Prostate gland (tissue), 2 donors: ENCODE measurements at regions not wholly inside any gene's neighbourhood (a gene's known extent, or its start where the extent isn't known, plus 50 kb on each side); places are given as distances from the start of the nearest gene placed in this dataset.

Source experiments
- DNase-seq: peaks from one replicate; pipeline ENCODE4 v3.0.0-alpha.2; 2019; ENCODE audit warnings: low spot score
- H3K27ac ChIP-seq, 2 donors: fragments of 200-600 bp; sonication (generic); 2 replicates each; pipeline ENCODE4 v1.5.1; 2017 to 2019
- H3K27me3 ChIP-seq: fragments of 200-600 bp; sonication (generic); replicated peaks from 2 replicates; pipeline ENCODE4 v1.5.1; 2019; ENCODE audit not compliant: insufficient read depth
- H3K36me3 ChIP-seq, 2 donors: fragments of 200-600 bp; sonication (generic); 1 replicate in 1 of 2; 2 replicates in 1 of 2; pipeline versions ENCODE4 v1.5.1 to v1.8.1; 2017 to 2019
- H3K4me1 ChIP-seq: fragments of 200-600 bp; sonication (generic); replicated peaks from 2 replicates; pipeline ENCODE4 v1.5.1; 2019
- H3K4me3 ChIP-seq, 2 donors: fragments of 200-600 bp; sonication (generic); 2 replicates each; pipeline ENCODE4 v1.5.1; 2017 to 2019
- H3K9me3 ChIP-seq: fragments of 200-600 bp; sonication (generic); 2 replicates; pipeline ENCODE4 v1.5.1; 2017
- CTCF ChIP-seq, 4 experiments: fragments of 200-600 bp in 2 of 4; fragments of 450-650 bp in 2 of 4; sonication (generic) in 2 of 4; IDR thresholded peaks; 1 replicate in 3 of 4; 2 replicates in 1 of 4; pipeline ENCODE4 v1.5.1; 2016 to 2019; ENCODE audit warnings: antibody characterized with exemption in 4 of 4, mild to moderate bottlenecking in 2 of 4, moderate library complexity in 2 of 4
- POLR2A ChIP-seq: fragments of 450-650 bp; IDR thresholded peaks from one replicate; pipeline ENCODE4 v1.6.1; 2016; ENCODE audit warnings: antibody characterized with exemption, mild to moderate bottlenecking
- POLR2AphosphoS5 ChIP-seq: sonication (generic); formaldehyde crosslinking; IDR thresholded peaks from one replicate; pipeline ENCODE4 v1.6.1; 2017; ENCODE audit warnings: antibody characterized with exemption
- whole genome bisulfite sequencing: methylation state at CpG from one replicate; pipeline ENCODE4 v1.1.5; 2018; 5-methylcytosine and 5-hydroxymethylcytosine counted together
- intact Hi-C: fragments of 100-400 bp; cut with DNase I; formaldehyde crosslinking; loops from one replicate; pipeline ENCODE4 v1.14.2; 2022

- intact Hi-C loops, result no loop called here
- H3K4me1 ChIP-seq, result no peaks in the 10 kb centered on the region
- H3K27me3 ChIP-seq, result no peaks in the 10 kb centered on the region
- no peak overlapping the region for H3K27ac ChIP-seq
- no peak for TF ChIP-seq POLR2AphosphoS5
- TF ChIP-seq CTCF (IDR thresholded peaks at IDR 0.05), result no peak
- TF ChIP-seq POLR2A, result no peak
- no peak for DNase-seq
- no peaks in the 10 kb centered on the region for H3K36me3 ChIP-seq
- H3K9me3 ChIP-seq, result no peaks in the 10 kb centered on the region
- 95% methylated on average over 4 of the region's 4 CpGs for WGBS
- H3K4me3 ChIP-seq, result no peak overlapping the region
These were observed 545.3 kb downstream of the PTPRC start for GRCh38 chr1:199184180-199184579.

GRCh38 chr1:199194862-199195261, 556.0 kb downstream of the PTPRC start:
- DNase-seq, result no peak
- Histone ChIP-seq H3K4me3 (no peak overlapping the region), H3K27ac (no peak overlapping the region), H3K27me3 (no peaks in the 10 kb centered on the region), H3K4me1 (no peaks in the 10 kb centered on the region), H3K36me3 (no peaks in the 10 kb centered on the region), H3K9me3 (no peaks in the 10 kb centered on the region)
- TF ChIP-seq CTCF (IDR thresholded peaks at IDR 0.05) (no peak), POLR2A (no peak), POLR2AphosphoS5 (no peak)
- intact Hi-C loops, result no loop called here
- 96% methylated on average over 7 of the region's 7 CpGs for WGBS

GRCh38 chr1:199197695-199198094, 558.9 kb downstream of the PTPRC start:
- TF ChIP-seq POLR2A, result no peak
- WGBS, result 98% methylated on average over 2 of the region's 2 CpGs
- no peaks in the 10 kb centered on the region for H3K27me3 ChIP-seq
- no peaks in the 10 kb centered on the region for H3K36me3 ChIP-seq
- intact Hi-C loops, result no loop called here
- no peak overlapping the region for H3K4me3 ChIP-seq
- H3K9me3 ChIP-seq, result no peaks in the 10 kb centered on the region
- H3K27ac ChIP-seq, result no peak overlapping the region
- DNase-seq, result no peak
- no peaks in the 10 kb centered on the region for H3K4me1 ChIP-seq

- H3K9me3 ChIP-seq, result no peaks in the 10 kb centered on the region
- no peak overlapping the region for H3K4me3 ChIP-seq
- intact Hi-C loops, result no loop called here
- no peaks in the 10 kb centered on the region for H3K27me3 ChIP-seq
- TF ChIP-seq CTCF (IDR thresholded peaks at IDR 0.05) (no peak), POLR2A (no peak), POLR2AphosphoS5 (no peak)
- H3K36me3 ChIP-seq, result no peaks in the 10 kb centered on the region
- DNase-seq, result no peak
- WGBS, result 22% methylated on average over 3 of the region's 3 CpGs
- no peak overlapping the region for H3K27ac ChIP-seq
- H3K4me1 ChIP-seq, result no peaks in the 10 kb centered on the region
These were observed 563.5 kb downstream of the PTPRC start for GRCh38 chr1:199202331-199202730.

- Histone ChIP-seq H3K27me3 (no peaks in the 10 kb centered on the region), H3K4me3 (no peak overlapping the region), H3K9me3 (no peaks in the 10 kb centered on the region), H3K27ac (no peak overlapping the region), H3K36me3 (no peaks in the 10 kb centered on the region), H3K4me1 (no peaks in the 10 kb centered on the region)
- TF ChIP-seq POLR2AphosphoS5 (no peak), CTCF (IDR thresholded peaks at IDR 0.05) (no peak), POLR2A (no peak)
- 80% methylated on average over 3 of the region's 3 CpGs for WGBS
- no peak for DNase-seq
- intact Hi-C loops, result no loop called here
These were observed 565.4 kb downstream of the PTPRC start for GRCh38 chr1:199204231-199204630.
